Ovary (tissue), 3 donors: ENCODE measurements at regions not wholly inside any gene's neighbourhood (a gene's known extent, or its start where the extent isn't known, plus 50 kb on each side); places are given as distances from the start of the nearest gene placed in this dataset.

Experiments
- EP300 ChIP-seq: sonication (generic); formaldehyde crosslinking; IDR thresholded peaks from one replicate; pipeline ENCODE4 v1.6.1; 2017; ENCODE audit warnings: antibody characterized with exemption
- POLR2A ChIP-seq: fragments of 450-650 bp; IDR thresholded peaks from one replicate; pipeline ENCODE4 v1.6.1; 2017; ENCODE audit warnings: antibody characterized with exemption, mild to moderate bottlenecking, moderate library complexity
- TF ChIP-seq, protein P1 (sequence below), 3 donors: fragments of 450-650 bp in 2 of 3; fragments of 200-600 bp in 1 of 3; IDR thresholded peaks; one replicate each; pipeline versions ENCODE4 v1.5.1 to v1.8.0; 2016 to 2022; ENCODE audit warnings: antibody characterized with exemption in 3 of 3, mild to moderate bottlenecking in 1 of 3
- donor health status: DM: no; HTN: no; CAD: no.

DNA sequence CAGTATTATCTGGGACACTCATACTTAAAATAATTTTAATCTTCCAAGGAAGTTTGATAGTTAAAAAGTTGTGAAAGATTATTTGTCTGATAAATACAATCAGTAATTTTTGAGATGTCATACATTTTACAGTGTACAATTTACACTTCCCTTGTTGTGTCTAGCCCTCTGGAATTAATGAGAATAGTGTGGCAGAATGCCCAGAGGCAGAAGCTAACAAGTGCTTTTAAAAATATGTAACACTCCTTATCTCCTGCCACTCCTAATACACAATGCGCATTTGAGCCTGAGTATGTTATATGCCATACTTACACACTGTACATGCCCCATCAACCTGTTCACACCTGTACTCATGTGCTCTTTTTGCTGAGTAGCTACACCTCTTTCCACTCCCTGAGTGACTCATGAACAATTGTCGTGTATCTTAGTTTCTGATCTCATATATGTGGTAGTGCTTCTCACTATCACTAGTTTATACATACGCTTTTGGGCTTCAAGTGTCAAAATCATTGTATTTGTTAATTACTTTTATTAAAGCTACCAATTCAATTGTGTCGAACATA lies 106.9 kb upstream of the GNAI1 start:
- TF ChIP-seq EP300 (no peak), POLR2A (no peak)
- TF ChIP-seq, protein P1, sequence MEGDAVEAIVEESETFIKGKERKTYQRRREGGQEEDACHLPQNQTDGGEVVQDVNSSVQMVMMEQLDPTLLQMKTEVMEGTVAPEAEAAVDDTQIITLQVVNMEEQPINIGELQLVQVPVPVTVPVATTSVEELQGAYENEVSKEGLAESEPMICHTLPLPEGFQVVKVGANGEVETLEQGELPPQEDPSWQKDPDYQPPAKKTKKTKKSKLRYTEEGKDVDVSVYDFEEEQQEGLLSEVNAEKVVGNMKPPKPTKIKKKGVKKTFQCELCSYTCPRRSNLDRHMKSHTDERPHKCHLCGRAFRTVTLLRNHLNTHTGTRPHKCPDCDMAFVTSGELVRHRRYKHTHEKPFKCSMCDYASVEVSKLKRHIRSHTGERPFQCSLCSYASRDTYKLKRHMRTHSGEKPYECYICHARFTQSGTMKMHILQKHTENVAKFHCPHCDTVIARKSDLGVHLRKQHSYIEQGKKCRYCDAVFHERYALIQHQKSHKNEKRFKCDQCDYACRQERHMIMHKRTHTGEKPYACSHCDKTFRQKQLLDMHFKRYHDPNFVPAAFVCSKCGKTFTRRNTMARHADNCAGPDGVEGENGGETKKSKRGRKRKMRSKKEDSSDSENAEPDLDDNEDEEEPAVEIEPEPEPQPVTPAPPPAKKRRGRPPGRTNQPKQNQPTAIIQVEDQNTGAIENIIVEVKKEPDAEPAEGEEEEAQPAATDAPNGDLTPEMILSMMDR (IDR thresholded peaks at IDR 0.05): no peak
